SU-DHL-6 (cell line): ENCODE measurements at regions not wholly inside any gene's neighbourhood (a gene's known extent, or its start where the extent isn't known, plus 50 kb on each side); places are given as distances from the start of the nearest gene placed in this dataset.

ENCODE experiments used
- H2AFZ ChIP-seq: fragments of 200-600 bp; sonication (generic); 2 replicates; pipeline ENCODE4 v1.6.1; 2014; ENCODE audit warnings: low read depth, mild to moderate bottlenecking, moderate library complexity, mixed read lengths, antibody characterized with exemption, low read length; ENCODE audit not compliant: severe bottlenecking
- H3F3A ChIP-seq: fragments of 200-600 bp; shearing (Covaris generic); 2 replicates; pipeline ENCODE4 v1.6.0; 2016; ENCODE audit warnings: antibody characterized with exemption, mild to moderate bottlenecking; ENCODE audit not compliant: insufficient read depth
- H3K27ac ChIP-seq: fragments of 200-600 bp; sonication (generic); 2 replicates; pipeline ENCODE4 v1.5.1; 2016; ENCODE audit warnings: low read depth, mild to moderate bottlenecking, low read length, moderate library complexity, mixed read lengths
- H3K27me3 ChIP-seq: fragments of 200-600 bp; sonication (generic), shearing (Covaris generic); 2 replicates; pipeline ENCODE4 v1.6.0; 2014; ENCODE audit warnings: mild to moderate bottlenecking, low read length
- H3K36me3 ChIP-seq: fragments of 200-600 bp; sonication (generic); 2 replicates; pipeline ENCODE4 v1.6.1; 2014; ENCODE audit warnings: mild to moderate bottlenecking, low read length, mixed read lengths
- H3K4me2 ChIP-seq: fragments of 300-600, 200-600 bp; shearing (Covaris generic), sonication (generic); 2 replicates; pipeline ENCODE4 v1.6.0; 2014; ENCODE audit warnings: low read length, low read depth, mild to moderate bottlenecking; ENCODE audit not compliant: poor library complexity, severe bottlenecking
- H3K4me3 ChIP-seq: fragments of 200-600 bp; sonication (generic); 2 replicates; pipeline ENCODE4 v1.5.1; 2014; ENCODE audit warnings: antibody characterized with exemption, low read length, mild to moderate bottlenecking, mixed read lengths; ENCODE audit not compliant: insufficient read depth, poor library complexity, severe bottlenecking
- H3K79me2 ChIP-seq: fragments of 200-600 bp; sonication (generic); 2 replicates; pipeline ENCODE4 v1.6.1; 2014; ENCODE audit warnings: mild to moderate bottlenecking, low read length, moderate library complexity; ENCODE audit not compliant: insufficient read depth
- H3K9ac ChIP-seq: fragments of 200-600 bp; sonication (generic); 2 replicates; pipeline ENCODE4 v1.7.0; 2014; ENCODE audit warnings: mild to moderate bottlenecking, low read length
- H3K9me2 ChIP-seq: fragments of 200-600 bp; sonication (generic); replicated peaks from 2 replicates; pipeline ENCODE4 v1.6.1; 2014; ENCODE audit warnings: low read length; ENCODE audit not compliant: insufficient read depth
- H3K9me3 ChIP-seq: fragments of 200-600 bp; sonication (generic); 2 replicates; pipeline ENCODE4 v1.6.1; 2014; ENCODE audit warnings: low read length, mixed read lengths; ENCODE audit not compliant: insufficient read depth
- H4K20me1 ChIP-seq: fragments of 200-600 bp; sonication (generic); 2 replicates; pipeline ENCODE4 v1.6.1; 2014; ENCODE audit warnings: low read depth, mild to moderate bottlenecking, antibody characterized with exemption, low read length, moderate library complexity, mixed read lengths
- CTCF ChIP-seq: fragments of 200-600 bp; sonication (generic); IDR thresholded peaks from one replicate; pipeline ENCODE4 v1.5.1; 2017; ENCODE audit warnings: antibody characterized with exemption, mild to moderate bottlenecking, low read length, moderate library complexity; ENCODE audit not compliant: insufficient read depth, poor library complexity, severe bottlenecking
- EZH2phosphoT487 ChIP-seq: fragments of 200-600 bp; sonication (generic), shearing (Covaris generic); conservative IDR thresholded peaks from 2 replicates; pipeline ENCODE4 v1.6.1; 2018; ENCODE audit warnings: mild to moderate bottlenecking, antibody characterized with exemption, low read length, moderate library complexity, mixed read lengths

DNA sequence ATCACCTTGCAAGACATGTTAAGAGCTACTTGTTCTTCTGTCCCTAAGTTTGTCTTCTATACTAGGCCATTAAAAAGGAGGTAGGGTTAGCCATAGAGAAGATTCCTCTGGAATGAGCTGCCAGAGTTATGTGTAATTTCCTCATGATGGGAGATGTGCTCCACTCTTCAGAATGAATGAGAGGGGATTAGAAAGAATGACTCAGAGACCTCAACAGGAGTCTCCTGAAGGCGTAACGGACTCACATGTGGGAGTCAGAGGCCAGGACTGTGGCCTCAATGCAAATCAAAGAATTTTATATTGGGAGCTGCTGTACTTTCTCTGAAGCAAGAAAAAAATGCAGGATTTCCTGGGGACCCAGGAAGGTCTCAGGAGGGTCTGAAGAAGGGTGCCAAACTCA is 87.8 kb upstream of the ATXN7L3B start:
- no peaks in the 10 kb centered on the region for H3K27me3 ChIP-seq
- TF ChIP-seq EZH2phosphoT487 (no peak), CTCF (no peak)
- no peak overlapping the region for H3K4me2 ChIP-seq

GRCh38 chr12:74454109-74454508 is 83.5 kb upstream of the ATXN7L3B start:
- Histone ChIP-seq H3K4me3 (no peak overlapping the region), H3K79me2 (no peaks in the 10 kb centered on the region), H2AFZ (no peak overlapping the region), H3K4me2 (no peak overlapping the region), H3K27me3 (no peaks in the 10 kb centered on the region), H4K20me1 (no peaks in the 10 kb centered on the region), H3K36me3 (no peaks in the 10 kb centered on the region), H3K27ac (no peak overlapping the region), H3K9me2 (no peaks in the 10 kb centered on the region), H3F3A (no peaks in the 10 kb centered on the region), H3K9ac (no peak overlapping the region), H3K9me3 (no peaks in the 10 kb centered on the region)
- no peak for TF ChIP-seq CTCF
- TF ChIP-seq EZH2phosphoT487: no peak

More for the DNA sequence above, 87.8 kb upstream of the ATXN7L3B start:
- Histone ChIP-seq H3K79me2 (no peaks in the 10 kb centered on the region), H3K27ac (no peak overlapping the region), H4K20me1 (no peaks in the 10 kb centered on the region), H2AFZ (no peak overlapping the region), H3K9me3 (no peaks in the 10 kb centered on the region), H3K9me2 (no peaks in the 10 kb centered on the region), H3K36me3 (no peaks in the 10 kb centered on the region), H3F3A (no peaks in the 10 kb centered on the region), H3K4me3 (no peak overlapping the region), H3K9ac (no peak overlapping the region)

DNA sequence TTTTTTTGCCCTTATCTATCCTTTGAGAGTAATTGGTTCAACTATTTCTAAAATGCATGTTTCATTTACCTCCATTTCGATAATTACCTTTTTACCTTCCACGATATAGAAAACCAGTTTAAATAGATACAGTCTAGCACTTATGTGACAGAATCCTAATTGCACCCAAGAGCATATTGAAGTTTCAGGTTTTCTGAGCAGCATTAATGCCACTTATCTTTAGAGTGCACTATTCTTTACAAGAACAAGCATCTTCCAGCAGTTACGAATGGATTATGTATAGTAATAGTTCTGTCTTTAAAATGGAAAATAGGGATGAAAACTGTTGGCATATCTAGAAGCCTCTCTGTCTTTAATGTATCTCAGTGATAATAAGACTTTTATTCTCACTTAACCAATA is 82.2 kb upstream of the ATXN7L3B start:
- Histone ChIP-seq H3K79me2 (no peaks in the 10 kb centered on the region), H3K4me2 (no peak overlapping the region), H3K9me3 (no peaks in the 10 kb centered on the region), H2AFZ (no peak overlapping the region), H3K36me3 (no peaks in the 10 kb centered on the region), H3F3A (no peaks in the 10 kb centered on the region), H3K27ac (no peak overlapping the region), H3K4me3 (no peak overlapping the region), H4K20me1 (no peaks in the 10 kb centered on the region), H3K9me2 (no peaks in the 10 kb centered on the region), H3K9ac (no peak overlapping the region), H3K27me3 (no peaks in the 10 kb centered on the region)
- no peak for TF ChIP-seq CTCF
- no peak for TF ChIP-seq EZH2phosphoT487

- H3K9me2 ChIP-seq: no peaks in the 10 kb centered on the region
- H3K9ac ChIP-seq: no peak overlapping the region
- H3K4me2 ChIP-seq: no peak overlapping the region
- no peak overlapping the region for H3K4me3 ChIP-seq
- no peak for TF ChIP-seq EZH2phosphoT487
- H3F3A ChIP-seq: no peaks in the 10 kb centered on the region
- H3K27me3 ChIP-seq: no peaks in the 10 kb centered on the region
- H2AFZ ChIP-seq: no peak overlapping the region
- no peaks in the 10 kb centered on the region for H3K9me3 ChIP-seq
- no peaks in the 10 kb centered on the region for H3K36me3 ChIP-seq
- H3K27ac ChIP-seq: no peak overlapping the region
- H4K20me1 ChIP-seq: no peaks in the 10 kb centered on the region
- no peaks in the 10 kb centered on the region for H3K79me2 ChIP-seq
Observed at GRCh38 chr12:74456431-74456830, 81.2 kb upstream of the ATXN7L3B start.
